C4-2B (cell line): ENCODE measurements at regions not wholly inside any gene's neighbourhood (a gene's known extent, or its start where the extent isn't known, plus 50 kb on each side); places are given as distances from the start of the nearest gene placed in this dataset.

ENCODE experiments used
- CTCF ChIP-seq: fragments of 450-650 bp; conservative IDR thresholded peaks from 2 replicates; pipeline ENCODE4 v1.5.1; 2017; ENCODE audit warnings: mild to moderate bottlenecking
- ZFX ChIP-seq: fragments of 450-650 bp; IDR thresholded peaks from 2 replicates; pipeline ENCODE4 v1.6.1; 2017

GRCh38 chr1:30604801-30605440 is 118.5 kb downstream of the MATN1 start:
- TF ChIP-seq CTCF (no peak), ZFX (no peak)
